Anterior cingulate cortex (tissue), 58 donors: ENCODE measurements at regions not wholly inside any gene's neighbourhood (a gene's known extent, or its start where the extent isn't known, plus 50 kb on each side); places are given as distances from the start of the nearest gene placed in this dataset.
"Not testable (repeated sequence)": the region's sequence is repeated elsewhere in the genome, so short reads cannot be mapped to it uniquely, and the experiment has no call there.

Source experiments
- DNase-seq, 58 donors: peaks; one replicate each; lab custom pipeline; 2025; lab: John Stamatoyannopoulos, UW

DNA sequence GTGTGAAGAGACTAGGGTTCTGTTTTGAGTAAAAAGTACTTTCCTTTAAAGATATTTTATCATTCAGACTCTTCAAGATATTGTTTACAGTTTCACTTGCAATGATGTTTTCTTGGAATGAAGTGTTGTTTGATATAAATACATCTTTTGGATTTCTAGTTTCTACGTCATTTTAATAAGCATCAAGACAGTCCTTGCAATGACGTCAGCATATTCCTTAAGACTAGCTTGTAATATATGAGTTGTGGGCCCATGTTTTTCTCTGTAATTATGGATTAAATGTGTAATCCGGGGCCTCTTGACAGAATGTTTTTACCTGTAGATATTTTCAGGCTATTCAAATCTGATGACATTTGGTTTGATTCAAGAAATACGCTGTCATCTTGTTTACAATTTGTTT is 66.1 kb downstream of the RBMX2 start:
- DNase-seq = no peak

DNA sequence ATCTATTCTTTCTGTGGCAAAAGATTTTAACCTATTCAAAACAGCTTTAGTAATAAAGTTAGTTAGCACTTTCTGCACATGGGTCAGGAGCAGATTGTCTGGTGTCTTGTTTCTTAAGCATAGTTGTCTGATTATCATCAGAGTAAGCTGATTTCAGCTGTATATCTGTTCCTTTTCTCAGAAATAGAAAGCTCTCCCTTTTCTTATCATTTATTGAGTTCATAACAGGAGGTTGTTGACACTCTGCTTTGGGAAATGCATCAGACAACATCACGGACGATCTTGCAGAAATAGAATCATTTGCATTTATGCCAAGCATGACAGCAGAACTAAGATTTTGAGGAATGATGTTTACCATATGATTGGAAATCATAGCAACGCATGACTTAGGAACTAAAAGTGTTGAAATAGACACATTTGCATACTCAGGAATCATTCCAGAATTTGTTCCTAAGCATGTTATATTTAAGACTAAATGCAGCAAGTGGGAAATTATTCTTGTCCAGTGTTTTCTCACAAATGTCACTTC is 66.7 kb downstream of the RBMX2 start:
- DNase-seq = no peak

DNA sequence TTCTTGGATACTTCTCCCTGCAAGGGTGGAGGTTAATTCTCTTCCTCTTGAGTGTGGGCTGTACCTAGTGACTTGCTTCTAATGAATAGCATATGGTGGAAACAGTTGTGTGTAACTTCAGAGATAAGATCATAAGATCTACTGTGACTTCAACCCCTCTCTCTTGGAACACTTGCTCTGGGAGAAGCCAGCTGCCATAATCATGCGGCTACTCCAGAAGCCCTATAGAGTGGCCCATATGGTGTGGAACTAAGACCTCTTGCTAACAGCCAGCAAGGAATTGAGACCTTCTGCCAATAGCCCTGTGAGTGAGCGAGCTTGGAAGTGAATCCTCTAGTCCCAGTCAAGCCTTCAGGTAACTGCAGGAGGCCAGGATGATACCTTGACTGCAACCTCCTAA is 81.1 kb downstream of the RBMX2 start:
- no peak for DNase-seq

DNA sequence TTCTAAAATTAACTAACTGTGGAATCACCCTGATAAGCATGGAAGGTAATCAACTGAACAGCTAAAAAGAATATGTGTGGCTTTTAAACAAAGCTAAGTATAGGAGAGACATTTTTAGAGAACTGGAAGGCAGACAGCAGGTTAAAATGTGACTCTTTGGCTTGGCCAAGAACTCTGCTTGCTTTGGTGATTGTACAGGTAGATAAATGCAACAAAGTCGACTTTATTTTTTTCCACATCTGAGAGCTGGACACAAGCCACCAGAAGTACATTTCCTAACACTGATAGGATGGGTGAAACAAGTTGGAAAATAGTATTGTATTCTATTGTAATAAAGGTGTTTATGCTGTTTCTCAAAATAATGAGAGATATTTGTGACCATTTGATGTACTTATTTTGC is 84.1 kb downstream of the RBMX2 start:
- DNase-seq = no peak

DNA sequence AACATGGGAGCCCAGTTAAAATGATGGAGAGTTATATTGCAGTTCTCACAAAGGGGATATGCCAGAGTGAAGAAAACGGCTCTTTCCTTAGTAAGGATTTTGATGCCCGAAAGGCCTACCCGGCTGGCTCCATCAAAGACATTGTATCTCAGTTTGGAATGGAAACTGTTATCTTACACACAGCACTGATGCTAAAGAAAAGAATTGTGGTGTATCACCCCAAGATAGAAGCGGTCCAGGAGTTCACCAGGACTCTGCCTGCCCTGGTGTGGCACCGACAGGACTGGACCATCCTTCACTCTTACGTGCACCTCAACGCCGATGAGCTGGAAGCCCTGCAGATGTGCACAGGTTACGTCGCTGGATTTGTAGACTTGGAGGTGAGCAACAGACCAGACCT is 93.7 kb downstream of the RBMX2 start:
- not testable (repeated sequence) for DNase-seq

DNA sequence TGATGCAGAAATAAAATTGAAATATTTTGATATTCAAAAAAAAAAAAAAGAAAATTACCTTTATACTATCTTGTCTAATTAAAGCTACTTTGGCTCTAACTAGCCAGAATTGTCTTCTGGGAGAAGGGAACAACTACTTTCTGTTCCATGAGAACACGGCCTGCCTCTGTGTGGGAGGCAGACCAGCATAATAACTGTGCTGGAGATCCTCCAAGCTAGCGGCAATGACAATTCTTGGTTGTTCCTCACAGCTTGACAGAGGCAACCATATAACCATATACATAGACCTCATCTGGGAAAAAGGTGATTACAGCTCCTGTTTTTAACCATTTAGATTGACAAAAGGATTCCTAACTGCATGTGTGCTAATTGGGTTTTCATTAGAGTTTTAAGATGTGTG is 95.7 kb downstream of the RBMX2 start:
- DNase-seq = peak in 48 of 58 donors; percentile 0 to 77 (median 23)

DNA sequence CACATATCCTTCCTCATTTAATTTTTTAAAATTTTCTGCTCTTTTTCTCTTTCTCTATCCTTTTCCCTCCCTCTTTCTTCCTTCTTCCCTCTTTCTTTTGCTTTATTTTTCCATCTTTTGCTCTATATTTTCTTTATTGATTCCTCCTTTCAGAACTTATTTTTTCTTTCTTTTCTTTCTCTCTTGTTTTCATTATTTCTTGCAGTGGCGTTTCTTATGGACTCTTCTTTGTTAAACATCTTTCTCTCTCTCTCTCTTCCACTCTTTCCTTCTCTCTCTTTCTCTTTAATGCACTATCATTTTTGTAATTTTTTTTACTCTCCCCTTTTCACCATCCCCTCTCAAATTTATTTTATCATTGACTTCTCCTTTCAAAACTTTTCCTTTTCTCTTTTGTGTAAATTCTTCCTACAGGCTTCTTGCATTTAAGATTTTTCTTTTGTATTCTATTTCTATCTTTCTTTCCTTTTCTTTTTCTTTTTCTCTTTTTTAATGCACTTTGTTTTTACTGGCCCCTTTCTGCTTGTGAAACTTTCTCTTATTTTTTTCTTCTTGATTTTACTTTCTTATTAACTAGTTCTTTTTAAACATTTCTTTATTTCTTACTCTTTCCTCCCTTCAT is 97.0 kb downstream of the RBMX2 start:
- no peak for DNase-seq

DNA sequence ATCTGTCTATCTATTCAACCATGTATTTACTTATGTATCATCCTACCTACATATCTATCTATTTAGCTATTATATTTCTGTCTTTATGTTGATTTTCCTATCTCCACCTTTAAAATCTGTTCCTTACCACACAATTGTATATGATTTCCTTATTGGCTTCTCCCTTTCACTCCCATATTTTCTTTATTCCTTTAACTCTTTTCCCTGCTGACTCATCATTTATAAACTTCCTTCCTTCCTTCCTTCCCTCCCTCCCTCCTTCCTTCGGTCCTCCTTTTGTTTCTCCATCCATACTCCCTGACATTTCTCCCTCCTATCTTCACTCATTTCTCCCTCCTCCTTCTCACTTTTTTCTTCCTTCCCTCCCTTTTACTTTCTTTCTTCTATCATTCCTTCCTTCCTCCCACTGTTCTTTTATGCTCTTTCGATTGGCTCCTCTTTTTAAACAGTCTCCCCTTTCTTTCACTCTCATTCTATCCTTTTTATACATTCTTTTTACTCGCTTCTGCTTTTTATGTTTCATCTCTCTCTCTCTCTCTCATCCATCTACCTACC is 100.3 kb downstream of the RBMX2 start:
- DNase-seq = no peak

DNA sequence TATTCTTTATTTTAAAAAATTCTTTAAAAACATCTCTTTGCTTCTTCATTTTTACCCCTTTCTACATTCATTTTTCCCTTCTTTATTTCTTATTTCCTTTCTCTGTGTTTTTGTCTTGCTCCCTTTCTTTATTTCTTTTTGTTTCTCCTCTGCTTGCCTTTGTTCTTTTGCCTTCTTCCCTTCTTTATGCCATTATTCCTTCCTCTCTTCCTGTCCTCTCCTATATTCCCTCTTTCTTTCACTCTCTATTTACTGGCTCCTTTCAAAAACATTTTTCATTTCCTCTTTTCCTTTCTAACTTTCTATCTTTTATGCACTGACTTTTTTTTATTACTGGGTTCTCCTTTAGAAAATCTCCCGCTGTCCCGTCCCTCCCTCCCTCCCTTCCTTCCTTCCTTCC is 102.2 kb downstream of the RBMX2 start:
- DNase-seq = no peak

DNA sequence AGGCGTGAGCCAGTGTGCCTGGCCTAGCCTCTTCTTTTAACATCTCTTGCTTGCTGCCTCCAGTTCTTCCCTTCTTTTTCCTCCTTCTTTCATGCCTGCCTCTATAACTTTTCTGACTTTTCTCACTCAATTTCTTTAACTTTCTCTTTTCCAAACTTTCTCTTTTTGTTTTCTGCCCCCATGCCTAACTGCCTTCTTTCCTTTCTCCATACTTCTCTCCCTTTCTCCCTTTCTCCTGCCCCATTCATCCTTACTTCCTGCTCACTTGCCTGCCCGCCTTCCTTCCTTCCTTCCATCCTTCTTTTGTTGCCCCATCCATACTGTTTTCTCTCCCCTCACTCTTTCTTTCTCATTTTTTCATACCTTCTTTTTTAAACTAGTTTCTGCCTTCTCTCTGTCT is 105.2 kb downstream of the RBMX2 start:
- no peak for DNase-seq

DNA sequence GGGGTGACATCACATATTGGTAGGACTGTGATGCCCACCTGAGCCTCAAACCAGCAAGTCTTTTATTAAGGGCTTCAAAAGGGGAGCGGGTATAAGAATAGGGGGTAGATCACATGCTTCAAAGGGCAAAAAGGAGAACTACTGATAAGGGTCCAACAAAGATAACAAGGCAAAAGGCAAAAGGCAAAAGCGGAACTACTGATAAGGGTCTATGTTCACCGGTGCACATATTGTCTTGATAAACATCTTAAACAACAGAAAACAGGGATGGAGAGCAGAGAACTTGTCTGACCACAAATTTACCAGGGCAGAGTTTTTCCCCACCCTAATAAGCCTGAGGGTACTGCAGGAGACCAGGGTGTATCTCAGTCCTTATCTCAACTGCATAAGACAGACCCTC is 110.7 kb downstream of the RBMX2 start:
- not testable (repeated sequence) for DNase-seq

DNA sequence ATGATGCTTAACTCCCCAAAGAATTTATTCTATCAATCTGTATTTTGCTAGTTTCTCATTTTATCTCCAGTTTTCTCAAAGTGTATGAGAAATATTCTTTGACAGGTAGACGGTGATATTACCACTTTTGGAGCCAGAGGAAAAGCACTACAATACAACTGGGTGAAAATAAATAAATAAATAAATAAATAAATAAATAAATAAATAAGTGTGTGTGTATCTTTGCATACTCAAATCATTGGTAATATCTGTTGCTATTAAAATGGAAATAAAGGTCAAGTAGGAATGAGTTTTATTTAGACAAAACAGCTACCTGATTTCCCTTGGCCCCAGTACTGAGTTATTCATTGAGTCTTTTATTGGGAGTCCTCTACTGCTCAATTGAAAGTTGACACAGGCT is 114.3 kb downstream of the RBMX2 start:
- DNase-seq = no peak

DNA sequence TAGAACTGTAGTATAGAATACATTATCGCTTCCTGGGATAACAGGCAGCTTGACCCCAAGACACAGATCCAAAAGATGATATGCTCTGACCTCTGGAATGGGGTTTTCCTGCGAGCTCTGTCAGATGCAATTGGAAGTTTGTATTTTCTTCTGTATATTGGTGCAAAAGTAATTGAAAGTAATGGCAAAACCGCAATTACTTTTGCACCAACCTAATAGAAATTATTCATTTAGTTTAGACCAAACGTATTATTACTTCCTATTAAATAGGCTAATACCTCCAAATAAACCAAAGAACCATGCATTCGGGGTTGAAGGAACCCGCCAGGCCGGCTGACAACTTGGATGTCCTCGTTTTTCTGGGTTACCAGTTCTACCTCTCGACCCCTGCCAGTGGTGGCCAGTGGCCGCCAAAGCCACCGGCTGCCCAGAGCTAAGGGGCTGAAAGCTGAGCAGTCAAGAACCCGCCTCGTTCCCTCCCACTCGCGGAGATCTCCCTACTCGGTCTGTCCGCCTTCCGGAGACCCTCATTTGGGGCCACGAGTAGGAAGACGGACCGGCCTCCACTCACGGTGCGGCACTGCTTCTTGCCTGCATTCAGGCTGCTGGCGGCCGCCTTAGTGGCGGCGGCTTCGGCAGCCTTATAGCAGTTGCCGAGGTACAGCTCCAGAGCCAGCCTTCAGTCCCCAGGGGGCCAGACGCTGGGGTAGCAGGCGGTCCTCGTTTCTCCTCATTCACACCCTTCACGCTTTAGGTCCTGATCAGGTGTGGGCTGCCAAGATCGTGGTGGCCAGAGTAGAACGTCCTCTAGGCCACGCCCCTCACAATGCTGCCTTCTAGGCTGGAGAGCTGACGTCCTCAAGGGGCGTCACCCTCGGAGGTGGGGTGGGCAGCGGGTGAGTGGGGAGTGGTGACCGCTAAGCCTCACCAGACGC is 121.9 kb downstream of the RBMX2 start:
- DNase-seq = peak in 48 of 58 donors; percentile 0 to 73 (median 17)

DNA sequence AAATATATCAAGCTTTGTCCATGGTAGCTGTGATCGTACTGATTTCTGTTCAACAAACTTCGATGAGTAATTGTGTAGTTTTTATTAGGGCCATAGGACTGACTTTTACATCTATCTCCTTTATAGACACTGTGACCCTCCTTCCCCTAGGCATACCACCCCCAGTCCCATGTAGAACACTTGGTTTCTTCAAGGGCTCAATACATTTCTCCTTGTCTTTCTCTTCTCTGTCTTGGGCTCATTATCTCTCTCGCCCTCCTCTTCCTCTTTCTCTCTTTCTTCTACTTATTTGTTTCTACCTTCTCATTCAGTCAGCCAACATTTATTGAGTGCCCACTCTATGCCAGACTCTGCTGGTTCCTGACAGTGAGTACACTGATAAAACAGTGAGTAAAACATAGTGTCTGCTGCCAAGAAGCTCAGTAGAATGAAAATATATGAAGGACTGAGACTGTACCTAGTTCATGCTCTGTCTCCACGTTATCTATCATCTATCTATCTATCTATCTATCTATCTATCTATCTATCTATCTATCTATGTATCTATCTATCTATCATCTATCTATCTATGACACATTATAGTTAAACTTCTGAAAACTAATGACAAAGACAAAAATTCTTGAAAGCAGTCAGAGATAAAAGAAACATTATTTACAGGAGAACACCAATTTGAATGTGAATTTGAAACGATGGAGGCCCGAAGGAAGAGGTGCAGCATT is 122.8 kb downstream of the RBMX2 start:
- no peak for DNase-seq

DNA sequence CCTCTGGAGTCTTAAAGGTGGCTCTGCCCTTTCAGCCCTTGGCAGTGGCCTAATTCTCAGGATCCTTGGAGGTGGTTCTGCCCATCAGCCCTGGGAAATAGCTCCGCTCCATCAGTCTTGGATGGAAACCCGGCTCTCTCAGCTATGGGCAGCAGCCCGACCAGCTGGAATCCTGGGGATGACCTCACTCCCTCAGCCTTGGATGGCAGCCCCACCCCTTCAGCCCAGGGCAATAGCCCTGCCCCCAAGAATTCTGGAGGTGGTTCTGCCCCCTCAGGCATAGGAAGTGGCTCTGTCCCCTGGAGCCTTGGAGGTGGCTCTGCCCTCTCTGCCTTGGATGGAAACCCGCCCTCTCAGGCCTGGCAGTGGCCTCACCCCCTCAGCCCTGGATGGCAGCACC is 127.7 kb downstream of the RBMX2 start:
- no peak for DNase-seq

DNA sequence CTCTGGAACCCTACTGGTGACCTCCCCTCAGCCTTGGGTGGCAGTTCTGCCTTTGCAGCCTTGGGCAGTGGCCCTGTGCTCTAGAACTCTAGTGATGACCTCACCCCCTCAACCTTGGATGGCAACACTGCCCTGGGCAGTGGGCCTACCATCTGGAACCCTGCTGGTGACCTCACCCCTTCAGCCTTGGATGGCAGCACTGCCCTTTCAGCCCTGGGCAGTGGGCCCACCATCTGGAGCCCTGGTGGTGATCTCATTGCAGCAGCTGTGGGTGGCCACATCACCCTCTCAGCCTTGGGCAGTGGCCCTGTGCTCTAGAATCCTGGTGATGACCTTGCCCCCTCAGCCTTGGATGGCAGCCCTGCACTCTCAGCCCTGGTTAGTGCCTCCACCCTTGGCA is 129.3 kb downstream of the RBMX2 start:
- DNase-seq = no peak

DNA sequence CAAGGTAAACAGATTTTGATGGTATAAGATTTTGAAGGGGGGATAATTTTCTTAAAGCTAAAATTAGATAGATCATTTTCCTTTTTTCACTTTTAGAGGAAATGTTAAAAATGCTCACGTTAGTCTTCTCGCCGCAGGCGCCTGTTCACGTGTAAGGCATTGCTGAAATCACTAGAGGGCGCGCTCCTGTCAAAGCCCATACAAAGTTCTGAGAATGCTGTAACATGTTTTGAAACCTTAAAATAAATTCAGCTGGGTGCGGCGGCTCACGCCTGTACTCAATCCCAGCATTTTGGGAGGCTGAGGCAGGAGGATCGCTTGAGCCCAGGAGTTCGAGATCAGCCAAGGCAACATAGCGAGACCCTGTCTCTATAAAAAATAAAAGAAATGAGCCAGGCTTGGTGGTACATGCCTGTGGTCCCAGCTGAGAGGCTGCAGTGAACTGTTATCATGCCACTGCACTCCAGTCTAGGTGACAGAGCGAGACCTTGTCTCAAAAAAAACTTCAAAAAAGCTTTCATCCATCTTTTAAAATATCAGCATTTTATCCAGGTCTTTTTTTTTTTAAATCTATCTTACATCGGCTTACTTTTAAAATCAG is 138.0 kb downstream of the RBMX2 start:
- DNase-seq = peak in 24 of 58 donors; percentile 0 to 35 (median 2)

DNA sequence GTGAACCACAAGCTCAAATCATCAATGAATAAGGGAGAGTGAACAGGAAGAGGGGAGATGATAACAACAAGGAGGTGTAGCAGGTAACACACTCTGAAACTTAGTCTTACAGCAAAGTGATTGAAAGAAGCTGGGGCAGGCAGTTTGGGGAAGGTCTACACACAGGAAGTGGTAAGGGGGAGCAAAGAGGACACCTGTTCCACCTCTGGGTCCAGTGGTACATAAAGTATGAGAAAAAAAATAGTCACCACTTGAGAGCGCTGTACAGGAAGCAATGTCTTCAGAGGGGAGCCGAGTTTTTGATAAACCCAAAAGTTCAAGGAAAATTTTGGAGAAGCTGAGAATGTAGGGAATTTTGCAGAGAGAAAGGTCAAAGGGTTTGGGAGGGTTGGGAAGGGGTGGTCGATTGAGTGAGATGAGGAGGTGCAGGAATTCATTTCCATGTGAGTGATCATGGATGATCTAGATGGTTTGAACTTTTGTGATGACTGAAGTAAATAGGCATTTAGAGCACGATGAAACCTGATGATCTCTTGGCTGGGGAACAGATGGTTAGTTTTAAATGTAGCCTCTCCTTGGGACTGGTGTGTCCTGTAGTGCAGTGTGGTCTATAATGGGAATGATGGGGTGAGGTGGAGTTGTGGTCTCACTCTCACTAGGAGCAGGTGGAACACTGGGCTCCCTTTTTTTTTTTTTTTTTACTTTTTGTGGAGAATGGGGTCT is 142.0 kb downstream of the RBMX2 start:
- DNase-seq = no peak

DNA sequence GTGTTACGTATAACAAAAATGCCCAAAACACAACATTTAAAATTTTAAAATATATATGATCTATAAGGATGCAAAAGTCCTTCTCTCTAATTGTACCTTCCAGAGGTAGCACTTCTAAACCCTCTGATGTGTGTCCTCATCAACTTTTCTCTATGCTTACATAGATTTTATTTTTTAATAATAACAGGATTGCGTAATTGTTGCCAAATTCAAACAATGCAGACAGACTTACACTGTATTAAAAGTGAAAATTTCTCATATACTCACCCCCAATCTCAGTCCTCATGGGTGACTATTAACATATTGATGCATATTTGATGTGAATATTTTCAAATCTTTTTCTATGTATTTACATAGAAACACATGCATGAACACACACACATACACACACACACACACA is 144.0 kb downstream of the RBMX2 start:
- DNase-seq = no peak

DNA sequence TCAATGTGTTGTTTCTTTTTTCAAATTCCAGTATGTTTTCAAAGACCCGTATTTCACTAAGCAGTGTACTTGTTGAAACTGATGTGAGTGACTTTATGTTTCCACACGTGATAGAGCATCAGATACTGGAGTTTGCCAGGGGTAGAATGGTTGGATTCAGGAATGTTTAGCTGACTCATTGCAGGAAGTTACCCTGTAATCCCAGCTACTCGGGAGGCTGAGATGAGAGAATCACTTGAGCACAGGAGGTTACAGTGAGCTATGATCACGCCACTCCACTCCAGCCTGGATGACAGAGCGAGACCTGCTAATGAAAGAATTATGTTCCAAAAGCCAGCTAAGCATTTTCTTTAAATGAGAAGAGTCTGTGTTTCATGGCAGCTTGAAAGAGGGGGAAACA is 147.6 kb downstream of the RBMX2 start:
- DNase-seq = not testable (repeated sequence)
